Activated T-helper 17 cell treated with anti-CD3 and anti-CD28 coated beads, Interleukin-2, amount 50 U/mL, for 72 hours (primary cell): ENCODE measurements at regions not wholly inside any gene's neighbourhood (a gene's known extent, or its start where the extent isn't known, plus 50 kb on each side); places are given as distances from the start of the nearest gene placed in this dataset.

Source experiments
- ATAC-seq: fragments of 150-1000 bp; cut with Tn5 transposase; replicated peaks from 2 replicates; pipeline ENCODE4 v1.10.0; 2021; ENCODE audit warnings: mild to moderate bottlenecking, moderate library complexity
- H3K27ac Mint-ChIP-seq: one replicate; pipeline ENCODE4 v1.8.0; 2022; ENCODE audit warnings: mixed read lengths
- H3K27me3 Mint-ChIP-seq: one replicate; pipeline ENCODE4 v1.8.0; 2022; ENCODE audit warnings: mixed read lengths
- H3K36me3 Mint-ChIP-seq: one replicate; pipeline ENCODE4 v1.8.0; 2022; ENCODE audit warnings: low read depth, mild to moderate bottlenecking, mixed read lengths
- H3K4me1 Mint-ChIP-seq: one replicate; pipeline ENCODE4 v1.8.0; 2022; ENCODE audit warnings: mixed read lengths
- H3K4me3 Mint-ChIP-seq: one replicate; pipeline ENCODE4 v1.8.0; 2022; ENCODE audit warnings: mild to moderate bottlenecking, mixed read lengths
- H3K9me3 Mint-ChIP-seq: one replicate; pipeline ENCODE4 v1.8.0; 2022; ENCODE audit warnings: mixed read lengths

DNA sequence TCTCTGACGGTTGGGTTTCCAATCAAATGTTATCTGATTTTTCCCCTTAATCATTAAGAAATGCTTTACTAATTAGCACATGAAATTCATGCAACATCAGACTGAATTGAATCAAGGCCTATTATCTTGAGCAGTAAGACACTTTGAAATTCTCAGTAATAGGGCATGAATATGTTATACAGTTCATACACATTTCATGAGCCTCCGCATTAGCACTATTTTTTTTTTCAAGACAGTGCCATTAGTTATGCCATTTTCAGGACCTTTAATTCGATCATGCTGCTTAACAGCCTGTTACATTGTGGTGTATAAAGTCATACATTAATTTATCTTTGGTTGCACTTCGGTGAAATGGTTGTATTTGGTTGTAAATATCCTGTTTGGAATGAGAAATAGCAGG, 862.6 kb upstream of the GOT2 start:
- Mint-ChIP-seq H3K36me3 (no peaks in the 10 kb centered on the region), H3K4me3 (no peak overlapping the region), H3K4me1 (no peaks in the 10 kb centered on the region), H3K27ac (no peak overlapping the region), H3K27me3 (no peaks in the 10 kb centered on the region), H3K9me3 (peaks cover 16% of the 10 kb centered on the region)
- no peak for ATAC-seq

DNA sequence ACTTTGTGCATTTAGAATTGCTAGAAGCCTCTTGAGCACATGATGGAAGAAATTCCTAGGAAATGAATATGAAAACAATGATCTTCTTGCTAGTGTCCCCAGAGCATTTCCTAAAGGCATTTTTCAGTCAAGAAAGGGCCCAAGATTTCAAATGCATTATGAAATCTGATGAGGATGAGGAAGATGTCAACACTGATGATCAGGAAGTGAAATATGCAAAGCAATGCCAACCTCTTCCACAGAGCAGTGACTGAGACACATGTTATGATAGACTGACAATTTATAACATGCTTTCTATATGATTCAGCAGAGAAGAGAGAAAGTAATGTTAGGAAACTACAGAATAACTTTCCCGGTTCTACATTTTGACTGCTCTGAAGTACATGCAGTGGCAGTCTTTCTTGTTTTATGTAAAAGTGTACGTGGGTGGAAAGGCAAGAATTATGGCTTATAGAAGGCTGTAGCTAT, 859.1 kb upstream of the GOT2 start:
- Mint-ChIP-seq H3K4me1 (no peaks in the 10 kb centered on the region), H3K36me3 (no peaks in the 10 kb centered on the region), H3K9me3 (peaks cover 23% of the 10 kb centered on the region), H3K27ac (no peak overlapping the region), H3K4me3 (no peak overlapping the region), H3K27me3 (no peaks in the 10 kb centered on the region)
- no peak for ATAC-seq

DNA sequence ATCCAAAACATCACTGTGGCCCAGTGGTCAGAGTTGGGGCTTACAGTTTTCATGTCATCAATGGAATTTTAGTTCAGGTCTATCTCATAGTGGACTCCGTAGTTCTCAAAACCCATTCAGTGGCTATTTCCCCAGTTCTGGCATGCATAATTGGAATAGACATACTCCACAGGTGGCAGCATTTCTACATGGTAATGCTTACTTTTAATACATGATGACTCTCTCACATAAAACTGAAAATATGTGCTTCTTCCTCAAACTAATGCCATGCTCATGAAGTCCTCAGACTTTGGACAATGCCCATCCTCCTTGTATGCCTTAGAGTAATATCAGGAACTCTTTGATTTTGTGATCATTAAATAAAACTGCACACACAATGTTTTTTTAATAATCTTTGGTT, 857.4 kb upstream of the GOT2 start:
- Mint-ChIP-seq H3K9me3 (peaks cover 17% of the 10 kb centered on the region), H3K27ac (no peak overlapping the region), H3K4me1 (no peaks in the 10 kb centered on the region), H3K27me3 (no peaks in the 10 kb centered on the region), H3K4me3 (no peak overlapping the region), H3K36me3 (no peaks in the 10 kb centered on the region)
- ATAC-seq = no peak

DNA sequence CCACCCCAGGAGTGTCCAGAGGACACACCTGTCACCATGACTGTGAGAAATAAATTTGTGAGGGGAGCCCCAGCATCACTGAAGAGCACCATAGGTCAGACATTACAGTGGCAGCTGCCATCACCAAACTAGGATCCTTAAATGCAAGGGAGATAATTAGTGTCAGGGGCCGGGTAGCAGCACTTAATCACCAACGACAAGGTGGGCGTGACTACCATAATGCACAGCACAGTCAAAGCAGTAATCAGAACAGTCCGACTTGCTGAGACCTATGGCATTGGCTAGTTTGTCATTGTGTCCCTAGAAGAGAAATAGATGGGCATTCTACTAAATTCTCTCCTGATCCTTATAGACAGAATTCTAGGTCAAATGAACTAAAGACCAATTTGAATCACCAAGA, 856.7 kb upstream of the GOT2 start:
- no peak for ATAC-seq
- no peak overlapping the region for H3K27ac Mint-ChIP-seq
- H3K36me3 Mint-ChIP-seq = no peaks in the 10 kb centered on the region
- H3K9me3 Mint-ChIP-seq = peaks cover 17% of the 10 kb centered on the region
- H3K4me3 Mint-ChIP-seq = no peak overlapping the region
- no peaks in the 10 kb centered on the region for H3K27me3 Mint-ChIP-seq
- H3K4me1 Mint-ChIP-seq = no peaks in the 10 kb centered on the region

DNA sequence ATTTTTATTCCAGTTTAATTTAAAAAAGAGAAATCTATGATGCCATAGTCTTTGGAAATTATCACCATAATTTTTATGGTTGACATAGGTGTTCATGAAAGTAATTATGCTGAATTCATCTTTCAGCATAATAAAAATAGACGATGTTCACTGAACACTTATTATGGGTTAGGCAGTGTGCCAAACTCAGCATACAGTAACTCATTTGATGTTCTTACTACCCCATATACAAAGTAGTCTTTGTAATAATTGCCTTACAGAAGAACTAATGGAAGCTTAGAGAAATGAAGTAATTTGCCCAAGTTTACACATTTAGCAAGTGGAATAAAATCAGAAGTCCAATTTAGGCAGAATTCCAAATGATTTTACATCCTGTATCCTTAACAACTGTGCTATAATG, 852.2 kb upstream of the GOT2 start:
- H3K9me3 Mint-ChIP-seq = peaks cover 12% of the 10 kb centered on the region
- H3K36me3 Mint-ChIP-seq = no peaks in the 10 kb centered on the region
- H3K27ac Mint-ChIP-seq = no peak overlapping the region
- H3K4me1 Mint-ChIP-seq = no peaks in the 10 kb centered on the region
- H3K27me3 Mint-ChIP-seq = no peaks in the 10 kb centered on the region
- no peak overlapping the region for H3K4me3 Mint-ChIP-seq
- ATAC-seq = no peak

DNA sequence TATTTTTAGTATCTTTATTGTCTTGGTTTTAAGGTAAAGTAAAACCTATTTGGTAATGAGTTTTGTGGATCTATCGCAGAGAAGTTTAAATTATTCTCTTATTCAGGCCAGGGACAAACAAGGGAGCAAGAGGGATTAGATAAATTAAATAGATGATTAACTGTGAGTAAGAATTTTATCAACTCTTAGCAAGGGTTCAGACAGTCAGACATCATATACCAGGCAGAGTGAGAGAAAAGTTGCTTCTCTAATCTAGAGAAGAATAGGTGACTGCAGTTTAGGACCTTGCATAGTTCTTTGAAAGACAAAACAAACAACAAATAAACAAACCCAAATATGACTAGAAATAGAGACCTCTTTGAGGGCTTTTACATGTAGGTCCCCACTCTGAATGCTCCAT, 840.2 kb upstream of the GOT2 start:
- H3K4me1 Mint-ChIP-seq = no peaks in the 10 kb centered on the region
- no peak overlapping the region for H3K27ac Mint-ChIP-seq
- no peak overlapping the region for H3K4me3 Mint-ChIP-seq
- H3K9me3 Mint-ChIP-seq = peaks cover 14% of the 10 kb centered on the region
- ATAC-seq = no peak
- no peaks in the 10 kb centered on the region for H3K27me3 Mint-ChIP-seq
- H3K36me3 Mint-ChIP-seq = no peaks in the 10 kb centered on the region

GRCh38 chr16:59573528-59574271, 839.6 kb upstream of the GOT2 start:
- no peak for ATAC-seq

GRCh38 chr16:59567496-59567895, 833.4 kb upstream of the GOT2 start:
- Mint-ChIP-seq H3K9me3 (peaks cover 17% of the 10 kb centered on the region), H3K4me1 (no peaks in the 10 kb centered on the region), H3K27ac (no peak overlapping the region), H3K36me3 (no peaks in the 10 kb centered on the region), H3K27me3 (no peaks in the 10 kb centered on the region), H3K4me3 (no peak overlapping the region)
- no peak for ATAC-seq

More at GRCh38 chr16:59573528-59574271, 839.6 kb upstream of the GOT2 start:
- Mint-ChIP-seq H3K4me1 (no peaks in the 10 kb centered on the region), H3K4me3 (no peak overlapping the region), H3K27ac (no peak overlapping the region), H3K9me3 (peaks cover 17% of the 10 kb centered on the region), H3K36me3 (no peaks in the 10 kb centered on the region), H3K27me3 (no peaks in the 10 kb centered on the region)

- Mint-ChIP-seq H3K36me3 (no peaks in the 10 kb centered on the region), H3K27ac (no peak overlapping the region), H3K9me3 (peaks cover 17% of the 10 kb centered on the region), H3K4me1 (no peaks in the 10 kb centered on the region), H3K27me3 (no peaks in the 10 kb centered on the region), H3K4me3 (no peak overlapping the region)
- ATAC-seq = no peak
Observed at GRCh38 chr16:59566446-59566845, 832.3 kb upstream of the GOT2 start.

- no peak overlapping the region for H3K4me3 Mint-ChIP-seq
- H3K27ac Mint-ChIP-seq = no peak overlapping the region
- ATAC-seq = no peak
- H3K9me3 Mint-ChIP-seq = peaks cover 16% of the 10 kb centered on the region
- H3K27me3 Mint-ChIP-seq = no peaks in the 10 kb centered on the region
- H3K4me1 Mint-ChIP-seq = no peaks in the 10 kb centered on the region
- no peaks in the 10 kb centered on the region for H3K36me3 Mint-ChIP-seq
Observed at GRCh38 chr16:59558679-59559078, 824.6 kb upstream of the GOT2 start.

DNA sequence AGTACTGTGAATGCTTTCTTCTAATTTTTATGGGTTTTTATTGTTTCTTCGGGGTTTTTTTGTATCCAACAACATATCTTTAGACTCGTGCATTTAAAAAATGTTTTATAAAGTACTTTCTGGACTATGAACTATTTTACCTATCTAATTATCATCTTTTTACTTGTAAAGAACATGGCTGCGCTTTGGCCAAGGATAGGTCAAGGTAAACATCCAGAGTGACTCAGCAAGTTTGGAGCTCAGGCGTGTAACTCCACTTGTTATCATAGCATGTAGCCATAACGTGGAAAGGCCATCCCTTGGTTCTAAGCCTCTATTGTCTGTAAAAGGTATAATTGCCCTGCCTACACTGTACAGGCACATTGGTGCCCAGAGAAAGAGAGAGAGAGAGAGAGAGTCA, 818.0 kb upstream of the GOT2 start:
- Mint-ChIP-seq H3K4me1 (no peaks in the 10 kb centered on the region), H3K36me3 (no peaks in the 10 kb centered on the region), H3K27me3 (no peaks in the 10 kb centered on the region)

DNA sequence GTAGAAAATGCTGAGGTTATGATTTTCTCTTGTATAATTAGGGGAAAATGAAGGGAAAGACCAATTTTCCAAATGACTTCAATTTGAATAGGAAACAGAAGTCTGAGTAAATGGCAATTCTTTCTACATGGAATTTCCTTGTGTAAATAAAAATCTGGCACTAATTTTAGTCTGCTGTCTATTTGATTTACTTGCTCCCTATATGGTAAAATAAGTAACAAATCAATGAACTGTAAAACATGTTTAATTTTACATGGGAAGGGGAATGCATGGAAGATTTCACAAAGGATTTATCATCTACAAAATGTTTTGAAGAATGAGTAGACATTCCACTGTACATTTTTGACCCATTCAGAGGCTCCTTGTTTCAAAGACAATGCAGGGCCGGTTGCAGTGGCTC, 811.6 kb upstream of the GOT2 start:
- ATAC-seq = no peak
- H3K36me3 Mint-ChIP-seq = no peaks in the 10 kb centered on the region
- no peak overlapping the region for H3K27ac Mint-ChIP-seq
- no peaks in the 10 kb centered on the region for H3K27me3 Mint-ChIP-seq
- peaks cover 13% of the 10 kb centered on the region for H3K9me3 Mint-ChIP-seq
- no peak overlapping the region for H3K4me3 Mint-ChIP-seq
- no peaks in the 10 kb centered on the region for H3K4me1 Mint-ChIP-seq

More for the DNA sequence above, 818.0 kb upstream of the GOT2 start:
- ATAC-seq = no peak
- H3K27ac Mint-ChIP-seq = no peak overlapping the region
- H3K9me3 Mint-ChIP-seq = peaks cover 31% of the 10 kb centered on the region
- H3K4me3 Mint-ChIP-seq = no peak overlapping the region

DNA sequence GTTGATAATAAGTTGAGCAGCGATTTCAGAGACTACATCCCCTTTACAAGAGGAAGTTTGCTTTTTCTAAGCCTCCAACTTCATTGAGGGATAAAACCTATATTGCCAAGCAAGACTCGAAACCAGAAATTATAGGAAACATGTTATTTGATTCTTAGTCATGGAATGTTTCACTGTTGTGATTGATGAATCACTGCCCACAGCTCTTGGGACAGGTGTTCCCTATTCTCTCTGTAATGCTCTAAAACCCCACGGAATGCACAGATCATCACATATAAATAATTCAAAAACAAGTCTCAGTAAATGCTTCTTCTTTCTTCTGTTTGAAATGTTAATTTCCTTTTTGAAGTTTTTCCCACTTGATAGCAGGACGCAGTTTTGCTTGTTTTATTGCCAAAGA, 809.5 kb upstream of the GOT2 start:
- H3K27ac Mint-ChIP-seq = no peak overlapping the region
- H3K9me3 Mint-ChIP-seq = peaks cover 18% of the 10 kb centered on the region
- no peak overlapping the region for H3K4me3 Mint-ChIP-seq
- no peaks in the 10 kb centered on the region for H3K36me3 Mint-ChIP-seq
- H3K4me1 Mint-ChIP-seq = no peaks in the 10 kb centered on the region
- H3K27me3 Mint-ChIP-seq = no peaks in the 10 kb centered on the region
- ATAC-seq = no peak

GRCh38 chr16:59540621-59541020, 806.5 kb upstream of the GOT2 start:
- H3K9me3 Mint-ChIP-seq = peaks cover 15% of the 10 kb centered on the region
- H3K36me3 Mint-ChIP-seq = no peaks in the 10 kb centered on the region
- no peak overlapping the region for H3K4me3 Mint-ChIP-seq
- H3K4me1 Mint-ChIP-seq = no peaks in the 10 kb centered on the region
- ATAC-seq = no peak
- H3K27ac Mint-ChIP-seq = no peak overlapping the region
- H3K27me3 Mint-ChIP-seq = no peaks in the 10 kb centered on the region

DNA sequence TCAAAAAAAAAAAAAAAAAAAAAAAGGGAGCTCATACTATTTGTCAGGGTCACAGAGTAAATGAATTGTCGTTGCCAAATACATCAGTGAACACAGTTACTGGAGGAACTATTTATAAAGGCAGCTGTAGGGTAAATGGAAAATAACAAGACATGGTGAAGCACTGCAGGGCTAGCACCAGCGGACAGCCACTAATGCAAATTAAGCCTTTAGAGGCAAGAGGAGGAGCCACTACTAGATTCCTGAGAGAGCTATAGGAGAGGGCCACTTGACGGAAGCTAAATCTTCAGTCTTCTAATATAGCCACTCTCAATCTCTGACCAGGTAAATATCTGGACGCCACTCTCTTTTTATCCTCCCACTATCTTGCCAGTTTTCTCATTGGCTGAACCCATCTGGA, 801.2 kb upstream of the GOT2 start:
- ATAC-seq = no peak
- Mint-ChIP-seq H3K36me3 (no peaks in the 10 kb centered on the region), H3K27me3 (no peaks in the 10 kb centered on the region), H3K4me3 (no peak overlapping the region), H3K27ac (no peak overlapping the region), H3K4me1 (no peaks in the 10 kb centered on the region), H3K9me3 (peaks cover 13% of the 10 kb centered on the region)
